Umbilical cord (tissue), 1 donor: ENCODE measurements at regions not wholly inside any gene's neighbourhood (a gene's known extent, or its start where the extent isn't known, plus 50 kb on each side); places are given as distances from the start of the nearest gene placed in this dataset.
"Not testable (repeated sequence)": the region's sequence is repeated elsewhere in the genome, so short reads cannot be mapped to it uniquely, and the experiment has no call there.

ENCODE experiments used
- DNase-seq: peaks from one replicate; pipeline ENCODE4 v3.0.0-alpha.2; 2015; ENCODE audit warnings: low spot score

DNA sequence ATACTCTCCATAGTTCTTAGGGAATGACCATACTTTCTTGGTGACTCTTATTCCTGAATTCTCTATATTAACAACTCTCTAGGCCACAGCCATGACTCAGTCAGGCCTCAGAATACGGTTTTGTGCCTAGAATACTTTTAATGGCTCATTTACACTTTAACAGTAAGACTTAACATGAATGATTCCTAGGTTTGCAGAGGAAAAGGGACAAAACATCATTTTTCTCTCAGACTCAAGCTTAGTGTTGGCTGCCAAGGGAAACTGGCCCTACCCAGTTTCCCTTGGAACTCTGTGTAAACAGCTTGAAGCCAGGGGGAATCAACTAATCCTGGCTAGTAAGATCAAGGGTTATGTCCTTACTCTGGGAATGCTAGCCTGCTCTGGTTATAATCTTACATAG, 164.9 kb upstream of the PKN2 start:
- peak; percentile 56 for DNase-seq

DNA sequence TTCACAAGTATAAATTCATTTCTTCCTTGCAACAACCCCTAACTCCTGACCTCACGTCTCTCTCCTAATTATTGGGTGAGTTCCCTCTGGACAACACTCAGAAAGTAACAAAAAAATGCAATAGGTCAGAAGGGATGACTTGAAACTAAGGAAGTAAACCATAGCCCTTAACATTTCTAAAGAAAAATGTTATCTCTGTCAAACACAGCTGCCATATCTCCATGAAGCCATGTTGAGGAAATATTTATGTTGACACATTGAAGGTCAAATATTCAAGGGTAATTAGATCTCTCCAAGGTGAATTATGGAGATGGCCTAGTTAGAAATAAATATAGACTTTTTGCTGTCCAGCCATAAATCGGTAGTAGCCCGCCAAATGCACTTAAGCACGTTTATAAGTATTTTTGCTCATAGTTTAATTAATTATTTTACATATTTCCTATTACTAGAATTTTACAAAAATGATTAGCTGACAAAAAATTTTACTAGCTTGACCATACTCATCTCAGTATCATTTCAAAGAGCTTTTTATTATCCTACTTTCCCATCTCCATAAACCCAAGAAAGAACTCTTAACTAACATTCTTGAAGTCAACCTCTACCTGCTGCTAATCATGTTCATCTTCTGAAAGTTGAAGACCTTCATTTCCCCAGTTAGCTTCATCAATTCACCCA, 160.1 kb upstream of the PKN2 start:
- DNase-seq: no peak

DNA sequence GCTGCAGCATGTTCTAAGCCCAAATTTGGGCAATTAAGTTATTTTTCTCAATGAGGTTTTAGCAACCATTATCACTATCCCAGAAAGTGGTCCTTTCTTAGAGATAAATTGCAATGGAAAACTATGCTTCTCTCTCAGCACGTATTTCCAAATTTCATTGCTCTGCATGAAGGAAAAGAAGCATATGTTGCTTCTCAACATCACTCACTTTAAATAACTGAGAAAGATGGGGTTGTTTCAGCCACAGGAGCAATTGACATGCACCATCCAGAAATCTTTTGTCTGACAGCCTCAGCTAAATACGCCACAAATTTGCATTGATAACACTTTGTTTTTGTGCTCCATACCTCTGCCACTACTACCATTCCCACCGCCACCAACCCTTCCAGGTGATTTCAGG, 157.6 kb upstream of the PKN2 start:
- no peak for DNase-seq

DNA sequence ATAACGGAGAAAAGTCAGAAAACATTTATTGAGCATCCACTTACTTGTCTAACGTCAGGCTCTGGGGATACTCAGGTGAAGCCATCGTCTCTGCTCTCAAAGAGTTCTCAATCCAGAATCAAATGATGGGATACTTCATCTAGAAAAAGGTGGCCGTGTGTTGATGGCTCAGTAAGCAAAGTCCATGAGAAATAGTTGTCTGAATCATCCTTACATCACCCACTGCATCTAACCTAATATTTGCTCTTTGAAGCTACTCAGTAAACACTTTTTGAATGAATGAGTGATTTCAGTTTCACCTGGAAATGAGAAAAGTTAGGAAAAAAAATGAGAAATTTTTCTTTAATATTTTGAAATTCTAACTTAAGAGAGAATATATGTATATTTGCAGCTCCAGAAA, 155.3 kb upstream of the PKN2 start:
- DNase-seq: no peak

DNA sequence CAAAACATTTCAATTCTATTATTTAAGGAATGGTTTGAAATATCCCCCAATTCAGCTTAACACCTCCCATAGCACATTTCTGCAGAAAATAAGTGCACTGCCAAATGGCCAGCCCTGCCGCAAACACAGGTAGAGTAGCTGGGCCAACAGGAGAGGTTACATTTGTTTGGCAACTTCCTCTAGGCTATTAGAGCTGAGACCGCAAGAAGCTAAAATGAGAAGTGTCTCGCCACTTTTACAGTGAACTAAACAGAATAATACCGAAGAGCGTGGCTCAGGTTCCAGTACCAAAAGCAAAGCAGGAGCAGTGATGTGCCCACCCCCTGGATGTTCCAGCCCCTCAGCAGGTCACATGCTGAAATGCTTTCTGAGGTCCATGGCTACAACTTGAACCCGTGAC, 154.5 kb upstream of the PKN2 start:
- no peak for DNase-seq

DNA sequence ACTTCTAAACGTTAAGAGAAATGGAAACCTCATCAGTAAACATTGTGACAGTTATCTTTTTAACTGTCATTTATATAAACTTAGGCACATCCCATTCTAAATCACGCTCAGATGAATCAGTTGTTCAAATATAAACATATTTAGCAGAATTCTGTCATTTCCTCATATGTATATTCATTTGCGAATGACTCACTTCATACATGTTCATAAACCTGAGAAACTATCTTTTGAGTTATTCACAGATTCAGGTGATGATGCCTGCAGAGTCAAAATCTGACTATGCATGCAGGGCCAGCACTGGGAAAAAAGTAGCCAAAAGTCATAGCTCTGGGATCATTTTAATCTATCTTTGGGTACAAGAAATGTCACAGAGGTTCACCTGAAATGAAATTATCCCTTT, 153.8 kb upstream of the PKN2 start:
- no peak for DNase-seq

DNA sequence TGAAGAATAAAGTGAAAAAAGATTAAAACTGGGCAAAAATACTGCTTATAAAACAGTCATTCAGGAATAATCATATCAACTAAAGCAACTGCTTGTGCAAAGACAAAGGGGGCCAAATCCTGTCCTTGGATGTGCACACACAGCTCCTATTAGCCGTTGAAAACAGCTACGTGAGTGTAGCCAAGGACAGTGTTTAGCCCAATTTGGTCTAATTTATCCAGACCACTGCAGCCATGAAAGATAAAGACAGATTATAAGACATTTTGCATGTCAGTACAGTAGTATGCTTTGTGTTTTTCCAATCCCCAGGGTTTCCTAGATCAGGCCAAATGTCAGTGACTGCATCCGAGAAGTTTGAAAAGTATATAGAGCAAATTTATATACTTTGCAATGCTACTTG, 146.3 kb upstream of the PKN2 start:
- peak; percentile 67 for DNase-seq

DNA sequence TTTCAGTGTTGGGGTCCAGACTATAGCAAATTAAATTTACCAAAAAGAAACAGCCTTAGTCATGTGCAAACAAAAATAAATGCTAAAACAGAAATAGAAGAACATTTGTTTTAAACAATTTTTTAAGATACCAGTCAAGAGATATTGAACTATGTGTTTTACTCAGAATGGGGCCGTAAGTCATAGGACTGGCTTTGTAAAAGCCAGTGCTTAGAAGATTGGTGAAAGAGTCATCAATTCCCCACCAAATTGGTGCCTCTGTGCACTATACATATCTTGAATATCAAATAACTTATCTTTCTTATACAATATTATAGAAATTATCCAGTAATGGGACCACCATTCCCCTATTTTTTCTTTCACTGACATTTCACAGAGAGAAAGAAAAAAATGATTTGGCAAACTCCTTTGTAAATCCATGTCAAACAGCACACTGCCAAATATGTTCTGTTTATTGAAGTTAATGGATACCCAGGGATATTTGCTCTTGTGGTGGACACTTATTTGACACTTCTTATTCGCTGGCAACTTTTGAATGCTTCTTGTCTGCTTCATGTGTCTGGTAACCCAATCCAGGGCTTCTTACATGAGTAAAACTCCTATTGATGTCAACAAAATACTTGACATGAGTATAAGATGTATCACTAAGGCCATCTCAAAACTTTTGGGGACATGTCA, 145.7 kb upstream of the PKN2 start:
- DNase-seq: no peak

DNA sequence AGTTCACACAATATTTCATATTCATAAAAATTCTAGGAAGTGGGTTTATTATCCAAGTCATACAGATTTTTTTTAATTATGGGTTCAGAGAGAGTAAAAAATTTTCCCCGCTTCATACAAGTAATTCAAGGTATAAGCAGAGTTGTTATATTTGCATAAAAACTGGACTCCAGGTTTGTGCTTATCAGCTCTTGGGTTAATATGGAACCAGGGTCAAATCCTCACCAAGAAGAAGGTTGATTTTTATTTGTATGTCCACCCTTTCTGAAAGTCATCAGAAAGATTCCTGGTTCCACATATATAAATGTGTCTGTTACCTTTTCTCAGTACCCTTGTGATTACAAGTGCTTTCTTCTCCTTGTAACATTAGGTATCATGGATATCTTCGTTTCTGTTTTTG, 143.8 kb upstream of the PKN2 start:
- DNase-seq: no peak

DNA sequence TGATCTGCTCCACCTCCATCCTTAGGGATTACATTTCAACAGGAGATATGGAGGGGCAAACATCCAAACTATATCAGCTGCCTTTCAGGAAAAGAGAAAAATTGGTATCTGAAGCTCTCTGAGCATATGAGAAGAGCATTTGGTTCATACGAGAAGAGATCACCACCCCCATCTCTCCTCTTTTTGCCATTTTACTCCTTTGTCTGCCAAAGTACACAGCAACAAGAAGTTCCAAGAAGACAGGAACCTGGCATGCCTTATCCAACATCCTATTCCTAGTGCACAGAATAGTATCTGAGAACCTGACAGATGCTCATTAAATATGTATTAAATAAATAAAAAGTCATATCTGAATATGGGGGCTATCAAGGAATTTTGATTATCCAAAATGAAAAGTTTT, 142.5 kb upstream of the PKN2 start:
- DNase-seq: no peak

DNA sequence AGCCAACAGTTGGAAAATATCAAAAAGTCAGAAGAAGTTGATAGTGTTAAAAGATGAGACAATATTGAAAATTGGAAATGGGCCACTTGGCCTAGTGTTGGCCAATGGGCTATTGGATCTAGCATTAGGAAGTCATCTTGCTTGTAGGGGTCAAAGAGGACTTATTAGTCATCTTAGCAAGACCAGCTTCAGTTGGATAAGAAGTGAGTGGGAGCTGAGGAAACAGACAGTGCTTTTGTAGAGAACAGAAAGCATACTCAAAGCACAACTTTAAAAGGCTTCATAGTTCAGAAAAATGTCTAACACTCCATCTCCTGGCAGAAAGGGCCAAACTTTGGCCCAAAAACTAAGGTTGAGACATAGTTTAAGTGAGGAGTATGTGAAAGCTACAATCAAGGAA, 139.9 kb upstream of the PKN2 start:
- DNase-seq: no peak

DNA sequence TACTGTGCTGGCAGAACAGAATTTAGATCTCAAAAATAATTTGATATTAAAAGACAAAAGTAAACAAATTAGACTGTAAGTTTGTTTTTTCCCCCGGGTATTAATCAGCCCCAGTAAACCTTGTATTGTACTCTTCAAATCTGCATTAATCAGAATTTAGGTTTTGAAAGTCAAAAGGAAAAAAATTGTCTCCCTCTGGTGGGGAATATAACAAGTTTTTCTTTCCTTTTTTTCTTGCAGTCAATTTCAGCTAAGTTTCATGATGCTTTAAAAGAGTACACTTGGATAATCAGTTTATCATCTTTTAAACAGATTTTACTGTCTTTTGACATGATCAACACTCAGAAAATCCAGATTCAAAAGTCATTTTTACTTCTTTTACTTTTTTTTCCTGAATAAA, 134.5 kb upstream of the PKN2 start:
- peak; percentile 25 for DNase-seq

DNA sequence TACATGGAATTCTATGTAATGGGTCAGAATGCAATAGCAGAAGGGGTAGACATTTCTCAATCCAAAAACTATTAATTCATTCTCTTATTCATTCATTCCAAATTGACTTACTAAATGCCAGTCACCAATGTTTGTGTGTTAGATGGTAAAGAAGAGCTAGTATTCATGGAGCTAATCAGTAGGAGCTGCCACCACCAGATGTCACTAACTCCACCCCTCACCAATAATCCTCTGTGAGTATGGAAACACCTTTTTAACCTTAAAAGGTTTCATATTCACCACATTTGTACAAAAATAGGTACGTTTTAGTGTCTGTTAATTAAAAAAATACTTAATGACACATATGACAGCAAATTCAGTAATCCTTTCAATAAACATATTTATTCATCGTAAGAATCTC, 131.8 kb upstream of the PKN2 start:
- DNase-seq: no peak

DNA sequence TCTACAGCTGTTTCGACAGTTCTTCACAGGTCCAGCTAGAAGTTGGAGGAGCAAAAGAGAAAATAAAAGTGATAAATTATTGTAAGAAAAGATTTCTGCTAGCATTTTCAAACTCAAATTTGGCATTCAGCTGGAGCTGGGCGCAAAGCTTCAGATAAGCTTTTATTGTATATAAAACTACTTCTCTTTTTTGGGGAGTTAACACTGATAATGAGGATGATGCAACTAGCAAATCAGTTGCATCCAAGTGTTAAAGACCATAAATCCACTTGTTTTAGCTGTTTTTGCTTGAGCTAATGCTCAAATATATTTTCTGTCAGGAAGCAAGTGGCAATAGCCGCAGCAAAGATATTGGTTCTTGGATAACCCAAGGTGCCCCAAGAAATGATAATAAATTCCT, 127.1 kb upstream of the PKN2 start:
- no peak for DNase-seq

DNA sequence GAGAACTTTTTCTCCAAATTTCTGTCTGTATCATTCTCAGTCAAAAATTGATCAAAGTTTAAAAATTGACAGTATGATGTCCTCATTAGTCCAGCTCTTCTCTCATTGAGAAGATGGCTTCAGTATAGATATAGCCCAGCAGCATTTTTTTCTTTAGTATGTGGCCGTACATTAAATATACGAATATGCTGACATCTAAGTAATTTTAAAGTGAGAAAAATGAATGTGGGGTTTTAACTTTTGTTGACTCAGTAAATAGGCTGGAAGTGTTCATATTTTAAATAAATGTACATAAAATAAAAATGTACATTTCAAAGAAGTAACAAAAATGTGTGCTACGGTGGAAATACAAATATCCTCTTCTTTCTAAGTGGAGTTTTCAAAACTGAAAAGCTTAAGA, 123.5 kb upstream of the PKN2 start:
- DNase-seq: no peak

DNA sequence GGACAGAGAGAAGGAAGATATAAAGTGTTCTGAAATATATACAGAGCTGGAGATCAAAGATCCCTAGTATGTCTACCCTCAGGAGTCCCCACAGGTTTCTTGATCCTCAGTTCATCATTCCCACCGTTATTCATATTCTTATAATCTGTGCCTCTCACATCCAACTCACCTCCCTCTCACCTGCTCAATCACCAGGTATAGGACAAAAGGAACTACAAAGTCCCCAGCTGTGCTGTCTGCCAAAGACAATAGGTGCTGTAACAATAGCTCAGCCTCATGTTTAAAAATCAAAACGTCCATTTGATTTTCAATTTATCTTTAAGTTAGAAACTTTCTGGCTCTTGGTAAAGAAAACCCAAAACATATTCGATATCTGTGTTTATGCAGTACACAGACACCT, 121.1 kb upstream of the PKN2 start:
- no peak for DNase-seq

DNA sequence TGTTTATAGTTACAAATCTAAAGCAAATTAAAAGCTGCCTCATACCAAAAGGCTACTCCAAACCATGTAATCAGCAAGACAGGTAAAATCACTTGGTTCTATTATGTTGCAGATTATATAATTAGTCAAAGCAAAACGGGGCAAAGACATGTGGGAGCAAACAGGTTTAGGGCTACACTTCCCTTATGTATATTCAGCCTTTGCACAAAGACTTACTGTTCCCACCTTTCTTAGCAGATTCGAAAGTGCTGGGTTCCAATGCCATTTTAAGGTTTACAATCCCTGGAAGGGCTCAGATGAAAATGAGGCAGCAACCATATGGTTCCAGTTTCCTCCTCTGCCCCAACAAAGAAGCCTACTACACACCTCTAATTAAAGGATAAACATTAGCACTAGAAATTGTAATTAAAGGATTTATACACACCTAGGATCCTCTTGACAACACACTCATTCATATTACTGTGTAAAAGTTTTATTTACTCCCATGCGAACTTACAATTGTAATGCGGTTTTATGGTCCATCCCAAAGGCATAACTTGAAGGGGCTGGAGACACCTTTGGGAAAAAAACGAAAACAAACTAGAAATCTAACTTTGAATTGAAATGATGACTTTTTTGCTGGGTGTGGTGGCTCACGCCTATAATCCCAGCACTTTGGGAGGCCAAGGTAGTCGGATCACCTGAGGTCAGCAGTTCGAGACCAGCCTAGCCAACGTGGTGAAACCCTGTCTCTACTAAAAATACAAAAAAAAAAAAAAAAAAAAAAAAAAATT, 117.3 kb upstream of the PKN2 start:
- no peak for DNase-seq

DNA sequence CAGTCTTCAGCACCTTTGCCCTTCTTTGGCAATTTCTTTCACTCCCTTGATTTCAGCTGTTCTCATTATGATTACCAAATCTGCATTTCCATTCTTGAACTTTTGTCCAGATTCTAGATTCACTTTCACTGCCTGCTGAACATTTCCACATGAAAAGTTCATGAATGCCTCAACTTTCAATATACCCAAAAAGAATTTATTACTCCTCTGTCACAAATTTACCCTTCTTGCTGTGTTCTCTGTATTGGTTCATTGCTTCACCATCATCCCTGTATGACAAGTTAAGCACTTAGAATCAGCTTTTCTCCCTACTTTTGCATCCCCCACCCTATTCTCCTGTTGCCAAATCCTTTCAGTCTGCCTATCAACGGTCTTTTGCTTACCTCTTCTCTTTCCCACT, 112.6 kb upstream of the PKN2 start:
- no peak for DNase-seq

DNA sequence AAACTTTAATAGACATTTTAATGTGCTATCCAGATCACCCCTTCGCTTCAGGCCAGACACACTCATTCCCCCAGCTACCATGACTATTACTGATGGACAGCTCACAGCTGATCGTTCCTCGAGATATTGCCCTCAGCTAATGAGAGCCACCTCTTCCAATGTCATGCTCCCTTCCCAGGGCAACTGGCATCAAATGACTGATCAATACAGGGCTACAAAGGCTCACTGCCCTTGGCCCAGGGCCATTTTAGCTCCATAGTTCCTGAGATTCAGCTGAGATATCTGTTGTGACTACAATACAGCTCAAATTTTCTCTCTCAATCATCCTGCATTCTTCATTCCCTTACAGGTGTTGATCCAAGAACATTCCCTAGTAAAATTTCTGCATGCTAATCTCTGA, 104.5 kb upstream of the PKN2 start:
- no peak for DNase-seq

DNA sequence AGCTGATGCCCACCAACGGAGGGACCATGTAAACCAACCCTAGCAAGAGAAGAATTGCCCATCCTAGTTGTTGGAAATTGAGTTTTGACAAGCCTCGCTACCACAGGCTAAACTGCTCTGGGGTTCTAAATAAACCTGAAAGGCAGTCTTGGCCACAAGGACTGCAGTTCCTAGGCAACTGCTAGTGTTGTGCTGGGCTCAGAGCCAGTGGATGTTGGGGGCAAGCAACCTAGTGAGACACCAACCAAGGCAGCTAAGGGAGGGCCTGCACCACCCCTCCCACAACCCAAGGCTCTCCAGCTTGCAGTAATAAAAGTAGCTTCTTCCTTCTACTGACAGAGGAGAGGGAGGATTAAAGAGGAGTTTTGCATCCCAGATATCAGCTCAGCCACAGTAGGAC, 102.4 kb upstream of the PKN2 start:
- DNase-seq: no peak

DNA sequence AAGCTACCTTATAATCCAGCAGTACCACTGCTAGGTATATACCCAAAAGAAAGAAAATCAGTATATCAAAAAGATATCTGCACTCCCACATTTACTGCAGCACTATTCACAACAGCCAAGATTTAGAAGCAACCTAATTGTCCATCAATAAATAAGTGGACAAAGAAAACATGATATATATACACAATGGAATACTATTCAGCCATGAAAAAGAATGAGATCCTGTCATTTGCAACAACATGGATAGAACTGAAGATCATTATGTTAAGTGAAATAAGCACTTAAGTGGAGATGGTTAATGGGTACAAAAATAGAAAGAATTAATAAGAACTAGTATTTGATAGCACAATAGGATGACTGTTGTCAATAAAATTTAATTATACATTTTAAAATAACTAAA, 90.7 kb upstream of the PKN2 start:
- DNase-seq: no peak

DNA sequence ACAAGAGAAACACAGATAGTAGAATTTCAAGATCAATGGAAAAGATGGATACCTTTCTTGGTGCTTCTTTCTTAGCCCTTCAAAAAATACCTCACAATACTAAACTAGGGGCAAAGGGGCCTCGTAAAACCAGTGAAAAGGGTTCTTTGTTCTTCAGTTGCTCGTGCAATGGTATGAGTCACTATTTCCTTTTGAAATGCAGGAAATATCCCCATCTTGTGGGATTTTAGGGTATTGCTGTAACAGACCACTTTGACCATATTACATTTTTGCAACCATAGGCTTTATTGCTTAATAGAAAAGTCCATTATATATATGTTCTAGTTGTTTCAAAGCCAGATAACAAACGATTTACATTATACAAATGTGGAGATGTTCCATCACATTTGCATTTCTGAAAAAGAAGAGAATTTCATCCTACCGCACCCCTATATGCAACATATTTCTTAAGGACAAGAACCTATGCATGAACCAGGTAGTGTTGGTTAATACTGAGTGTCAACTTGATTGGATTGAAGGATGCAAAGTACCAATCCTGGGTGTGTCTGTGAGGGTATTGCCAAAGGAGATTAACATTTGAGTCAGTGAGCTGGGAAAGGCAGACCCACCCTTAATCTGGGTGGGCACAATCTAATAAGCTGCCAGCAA, 88.6 kb upstream of the PKN2 start:
- DNase-seq: no peak

DNA sequence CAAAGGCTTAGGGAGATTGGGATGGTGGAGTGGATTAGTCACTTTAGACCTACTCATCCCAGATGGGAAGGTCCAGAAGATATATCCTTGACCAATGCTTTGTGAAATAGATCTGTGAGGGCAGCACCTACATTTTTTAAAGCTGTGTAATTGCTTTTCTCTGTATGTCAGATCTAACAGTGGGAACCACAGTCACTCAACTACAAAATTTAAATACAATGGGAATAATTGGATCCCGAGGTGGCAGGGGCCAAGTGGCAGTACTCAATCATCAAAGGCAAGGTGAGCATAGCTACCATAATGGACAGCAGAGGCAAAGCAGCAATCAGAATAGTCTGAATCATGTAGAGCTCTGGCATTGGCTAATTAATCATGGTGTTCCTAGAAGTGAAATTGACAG, 86.1 kb upstream of the PKN2 start:
- not testable (repeated sequence) for DNase-seq
